ENCODE measurements at regions not wholly inside any gene's neighbourhood (a gene's known extent, or its start where the extent isn't known, plus 50 kb on each side); places are given as distances from the start of the nearest gene placed in this dataset.

DNA sequence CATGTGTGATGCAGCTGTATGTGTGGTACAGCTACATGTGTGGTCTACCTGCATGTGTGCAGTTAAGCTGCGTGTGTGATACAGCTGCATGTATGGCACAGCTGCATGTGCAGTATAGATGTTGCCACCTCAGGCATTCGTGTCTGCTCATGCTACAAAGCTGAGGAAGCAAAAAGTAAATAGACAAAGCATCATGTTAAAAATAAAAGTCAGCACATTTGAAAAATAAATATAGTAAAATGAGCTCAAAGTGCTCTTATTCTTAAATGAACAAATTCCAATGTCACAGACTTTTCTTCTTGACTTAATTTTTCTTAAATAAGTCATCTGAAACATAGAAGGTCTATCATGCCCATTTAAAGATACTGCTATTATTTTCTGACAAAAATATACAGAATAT lies 519.3 kb upstream of the SOX11 start:
- TF ChIP-seq, protein P1, sequence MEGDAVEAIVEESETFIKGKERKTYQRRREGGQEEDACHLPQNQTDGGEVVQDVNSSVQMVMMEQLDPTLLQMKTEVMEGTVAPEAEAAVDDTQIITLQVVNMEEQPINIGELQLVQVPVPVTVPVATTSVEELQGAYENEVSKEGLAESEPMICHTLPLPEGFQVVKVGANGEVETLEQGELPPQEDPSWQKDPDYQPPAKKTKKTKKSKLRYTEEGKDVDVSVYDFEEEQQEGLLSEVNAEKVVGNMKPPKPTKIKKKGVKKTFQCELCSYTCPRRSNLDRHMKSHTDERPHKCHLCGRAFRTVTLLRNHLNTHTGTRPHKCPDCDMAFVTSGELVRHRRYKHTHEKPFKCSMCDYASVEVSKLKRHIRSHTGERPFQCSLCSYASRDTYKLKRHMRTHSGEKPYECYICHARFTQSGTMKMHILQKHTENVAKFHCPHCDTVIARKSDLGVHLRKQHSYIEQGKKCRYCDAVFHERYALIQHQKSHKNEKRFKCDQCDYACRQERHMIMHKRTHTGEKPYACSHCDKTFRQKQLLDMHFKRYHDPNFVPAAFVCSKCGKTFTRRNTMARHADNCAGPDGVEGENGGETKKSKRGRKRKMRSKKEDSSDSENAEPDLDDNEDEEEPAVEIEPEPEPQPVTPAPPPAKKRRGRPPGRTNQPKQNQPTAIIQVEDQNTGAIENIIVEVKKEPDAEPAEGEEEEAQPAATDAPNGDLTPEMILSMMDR (IDR thresholded peaks at IDR 0.05), result no peak
- no peak for TF ChIP-seq POLR2A (IDR thresholded peaks at IDR 0.05)
